ENCODE measurements at regions not wholly inside any gene's neighbourhood (a gene's known extent, or its start where the extent isn't known, plus 50 kb on each side); places are given as distances from the start of the nearest gene placed in this dataset.

GRCh38 chr17:77419095-77419494 lies 278.3 kb downstream of the SEC14L1 start:
- peak overlapping the region; percentile 98 for H3K27ac ChIP-seq (ENCODE audit: low read depth, low read length)
- no peak overlapping the region for H3K4me3 ChIP-seq (ENCODE audit: low read length)
- no peak overlapping the region for H3K9ac ChIP-seq (ENCODE audit: low read length)
- peaks cover 48% of the 10 kb centered on the region for H3K4me1 ChIP-seq (ENCODE audit: control insufficient read depth, insufficient read depth, low read length)
- H3K27me3 ChIP-seq (ENCODE audit: control insufficient read depth, insufficient read depth, low read length), result no peaks in the 10 kb centered on the region
- peaks cover 2% of the 10 kb centered on the region for H3K36me3 ChIP-seq (ENCODE audit: control insufficient read depth, insufficient read depth, low read length)

- H3K9ac ChIP-seq (ENCODE audit: low read length), result no peak overlapping the region
- H3K27ac ChIP-seq (ENCODE audit: low read depth, low read length), result peak overlapping the region; percentile 98
Observed at GRCh38 chr17:77419547-77420094, 278.9 kb downstream of the SEC14L1 start.

GRCh38 chr17:77420095-77420803 lies 279.5 kb downstream of the SEC14L1 start:
- Histone ChIP-seq H3K4me3 (ENCODE audit: low read length) (peak overlapping the region; percentile 33), H3K27ac (ENCODE audit: low read depth, low read length) (peak overlapping the region; percentile 98), H3K4me1 (ENCODE audit: control insufficient read depth, insufficient read depth, low read length) (peaks cover 58% of the 10 kb centered on the region), H3K9ac (ENCODE audit: low read length) (no peak overlapping the region), H3K36me3 (ENCODE audit: control insufficient read depth, insufficient read depth, low read length) (peaks cover 2% of the 10 kb centered on the region), H3K27me3 (ENCODE audit: control insufficient read depth, insufficient read depth, low read length) (no peaks in the 10 kb centered on the region)

More at GRCh38 chr17:77419547-77420094, 278.9 kb downstream of the SEC14L1 start:
- Histone ChIP-seq H3K4me1 (ENCODE audit: control insufficient read depth, insufficient read depth, low read length) (peaks cover 53% of the 10 kb centered on the region), H3K36me3 (ENCODE audit: control insufficient read depth, insufficient read depth, low read length) (peaks cover 2% of the 10 kb centered on the region), H3K27me3 (ENCODE audit: control insufficient read depth, insufficient read depth, low read length) (no peaks in the 10 kb centered on the region), H3K4me3 (ENCODE audit: low read length) (no peak overlapping the region)

- peaks cover 65% of the 10 kb centered on the region for H3K4me1 ChIP-seq (ENCODE audit: control insufficient read depth, insufficient read depth, low read length)
- no peaks in the 10 kb centered on the region for H3K27me3 ChIP-seq (ENCODE audit: control insufficient read depth, insufficient read depth, low read length)
- H3K36me3 ChIP-seq (ENCODE audit: control insufficient read depth, insufficient read depth, low read length), result peaks cover 2% of the 10 kb centered on the region
- peak overlapping the region; percentile 98 for H3K27ac ChIP-seq (ENCODE audit: low read depth, low read length)
- H3K4me3 ChIP-seq (ENCODE audit: low read length), result peak overlapping the region; percentile 33
- peak overlapping the region; percentile 3 for H3K9ac ChIP-seq (ENCODE audit: low read length)
Observed at GRCh38 chr17:77420804-77421629, 280.2 kb downstream of the SEC14L1 start.

GRCh38 chr17:77421630-77421972 lies 280.8 kb downstream of the SEC14L1 start:
- Histone ChIP-seq H3K9ac (ENCODE audit: low read length) (no peak overlapping the region), H3K27me3 (ENCODE audit: control insufficient read depth, insufficient read depth, low read length) (no peaks in the 10 kb centered on the region), H3K4me3 (ENCODE audit: low read length) (peak overlapping the region; percentile 22), H3K27ac (ENCODE audit: low read depth, low read length) (peak overlapping the region; percentile 98), H3K4me1 (ENCODE audit: control insufficient read depth, insufficient read depth, low read length) (peaks cover 71% of the 10 kb centered on the region), H3K36me3 (ENCODE audit: control insufficient read depth, insufficient read depth, low read length) (no peaks in the 10 kb centered on the region)

- no peaks in the 10 kb centered on the region for H3K27me3 ChIP-seq (ENCODE audit: control insufficient read depth, insufficient read depth, low read length)
- no peak overlapping the region for H3K9ac ChIP-seq (ENCODE audit: low read length)
- peak overlapping the region; percentile 98 for H3K27ac ChIP-seq (ENCODE audit: low read depth, low read length)
- H3K4me3 ChIP-seq (ENCODE audit: low read length), result no peak overlapping the region
- peaks cover 77% of the 10 kb centered on the region for H3K4me1 ChIP-seq (ENCODE audit: control insufficient read depth, insufficient read depth, low read length)
- no peaks in the 10 kb centered on the region for H3K36me3 ChIP-seq (ENCODE audit: control insufficient read depth, insufficient read depth, low read length)
Observed at GRCh38 chr17:77422104-77422747, 281.5 kb downstream of the SEC14L1 start.

- H3K4me1 ChIP-seq (ENCODE audit: control insufficient read depth, insufficient read depth, low read length), result peaks cover 81% of the 10 kb centered on the region
- H3K36me3 ChIP-seq (ENCODE audit: control insufficient read depth, insufficient read depth, low read length), result no peaks in the 10 kb centered on the region
- no peaks in the 10 kb centered on the region for H3K27me3 ChIP-seq (ENCODE audit: control insufficient read depth, insufficient read depth, low read length)
- no peak overlapping the region for H3K4me3 ChIP-seq (ENCODE audit: low read length)
- H3K27ac ChIP-seq (ENCODE audit: low read depth, low read length), result peak overlapping the region; percentile 98
- no peak overlapping the region for H3K9ac ChIP-seq (ENCODE audit: low read length)
Observed at GRCh38 chr17:77422748-77423113, 282.0 kb downstream of the SEC14L1 start.

GRCh38 chr17:77423589-77424451 lies 283.1 kb downstream of the SEC14L1 start:
- peak overlapping the region; percentile 22 for H3K4me3 ChIP-seq (ENCODE audit: low read length)
- H3K9ac ChIP-seq (ENCODE audit: low read length), result no peak overlapping the region

GRCh38 chr17:77424585-77425344 lies 284.0 kb downstream of the SEC14L1 start:
- H3K36me3 ChIP-seq (ENCODE audit: control insufficient read depth, insufficient read depth, low read length), result no peaks in the 10 kb centered on the region
- peak overlapping the region; percentile 98 for H3K27ac ChIP-seq (ENCODE audit: low read depth, low read length)
- no peaks in the 10 kb centered on the region for H3K27me3 ChIP-seq (ENCODE audit: control insufficient read depth, insufficient read depth, low read length)
- H3K4me3 ChIP-seq (ENCODE audit: low read length), result peak overlapping the region; percentile 33
- H3K9ac ChIP-seq (ENCODE audit: low read length), result no peak overlapping the region
- peaks cover 87% of the 10 kb centered on the region for H3K4me1 ChIP-seq (ENCODE audit: control insufficient read depth, insufficient read depth, low read length)

More at GRCh38 chr17:77423589-77424451, 283.1 kb downstream of the SEC14L1 start:
- H3K27me3 ChIP-seq (ENCODE audit: control insufficient read depth, insufficient read depth, low read length), result no peaks in the 10 kb centered on the region
- peaks cover 87% of the 10 kb centered on the region for H3K4me1 ChIP-seq (ENCODE audit: control insufficient read depth, insufficient read depth, low read length)
- no peaks in the 10 kb centered on the region for H3K36me3 ChIP-seq (ENCODE audit: control insufficient read depth, insufficient read depth, low read length)
- peak overlapping the region; percentile 98 for H3K27ac ChIP-seq (ENCODE audit: low read depth, low read length)

GRCh38 chr17:77425348-77425747 lies 284.6 kb downstream of the SEC14L1 start:
- Histone ChIP-seq H3K36me3 (ENCODE audit: control insufficient read depth, insufficient read depth, low read length) (no peaks in the 10 kb centered on the region), H3K9ac (ENCODE audit: low read length) (no peak overlapping the region), H3K4me3 (ENCODE audit: low read length) (peak overlapping the region; percentile 33), H3K4me1 (ENCODE audit: control insufficient read depth, insufficient read depth, low read length) (peaks cover 85% of the 10 kb centered on the region), H3K27me3 (ENCODE audit: control insufficient read depth, insufficient read depth, low read length) (no peaks in the 10 kb centered on the region), H3K27ac (ENCODE audit: low read depth, low read length) (peak overlapping the region; percentile 98)
